Transverse colon (tissue), 4 donors: ENCODE measurements at regions not wholly inside any gene's neighbourhood (a gene's known extent, or its start where the extent isn't known, plus 50 kb on each side); places are given as distances from the start of the nearest gene placed in this dataset.

Experiments
- CTCF ChIP-seq, 5 experiments: fragments of 200-600 bp in 3 of 5; fragments of 450-650 bp in 2 of 5; sonication (generic) in 3 of 5; IDR thresholded peaks; 1 replicate in 2 of 5; 2 replicates in 3 of 5; pipeline ENCODE4 v1.5.1; 2016 to 2017; ENCODE audit warnings: antibody characterized with exemption in 5 of 5, inconsistent platforms in 3 of 5, mild to moderate bottlenecking in 2 of 5, moderate library complexity in 1 of 5
- POLR2A ChIP-seq: fragments of 450-650 bp; IDR thresholded peaks from one replicate; pipeline ENCODE4 v1.6.1; 2016; ENCODE audit warnings: antibody characterized with exemption, mild to moderate bottlenecking, moderate library complexity
- POLR2AphosphoS5 ChIP-seq, 3 donors: sonication (generic); formaldehyde crosslinking; IDR thresholded peaks; one replicate each; pipeline ENCODE4 v1.6.1; 2016; ENCODE audit warnings: antibody characterized with exemption in 3 of 3

DNA sequence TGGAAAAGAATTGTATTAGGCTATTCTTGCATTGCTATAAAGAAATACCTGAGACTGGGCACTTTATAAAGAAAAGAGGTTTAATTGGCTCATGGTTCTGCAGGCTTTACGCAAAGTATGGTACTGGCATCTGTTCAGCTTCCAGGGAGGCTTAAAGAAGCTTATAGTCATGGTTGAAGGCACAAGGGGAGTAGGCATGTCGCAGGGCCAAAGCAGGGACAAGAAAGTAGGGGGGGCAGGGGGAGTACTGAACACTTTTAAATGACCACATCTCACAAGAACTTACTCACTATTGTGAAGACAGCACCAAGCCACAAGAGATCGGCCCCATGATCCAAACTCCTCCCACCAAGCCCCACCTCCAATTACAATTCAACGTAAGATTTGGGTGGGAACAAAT is 152.5 kb upstream of the PHF14 start:
- TF ChIP-seq CTCF (IDR thresholded peaks at IDR 0.05) = no peak
- TF ChIP-seq POLR2A = no peak
- TF ChIP-seq POLR2AphosphoS5 (IDR thresholded peaks at IDR 0.05) = no peak
